GM12892 (cell line): ENCODE measurements at regions not wholly inside any gene's neighbourhood (a gene's known extent, or its start where the extent isn't known, plus 50 kb on each side); places are given as distances from the start of the nearest gene placed in this dataset.

Source experiments
- POLR2A ChIP-seq: IDR thresholded peaks from 2 replicates; pipeline ENCODE4 v1.6.1; 2011; ENCODE audit warnings: low read depth, low read length, control low read depth
- POLR2AphosphoS5 ChIP-seq: IDR thresholded peaks from 2 replicates; pipeline ENCODE4 v1.6.1; 2011; ENCODE audit warnings: low read depth, low read length, control low read depth

DNA sequence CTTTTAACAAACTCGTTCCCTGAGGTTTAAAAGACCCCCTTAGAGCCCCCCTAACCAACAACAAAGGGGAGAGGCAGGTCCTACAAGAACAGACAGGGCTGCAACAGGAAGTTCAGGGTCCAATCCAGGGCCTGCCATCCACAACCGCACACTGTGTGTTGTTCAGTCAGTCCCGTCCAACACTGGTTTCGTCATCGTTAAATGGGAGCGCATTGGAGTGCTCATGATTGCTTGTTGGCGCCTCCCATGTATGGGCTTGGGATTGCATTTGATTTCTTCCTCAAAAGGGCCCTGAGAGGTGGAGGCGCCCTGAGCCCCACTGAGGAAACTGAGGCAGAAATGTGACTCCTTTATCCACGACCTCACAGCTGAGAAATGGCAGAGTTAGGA is 174.1 kb downstream of the MN1 start:
- TF ChIP-seq POLR2A (no peak), POLR2AphosphoS5 (no peak)
